BLaER1 (cell line): ENCODE measurements at regions not wholly inside any gene's neighbourhood (a gene's known extent, or its start where the extent isn't known, plus 50 kb on each side); places are given as distances from the start of the nearest gene placed in this dataset.
"Not testable (repeated sequence)": the region's sequence is repeated elsewhere in the genome, so short reads cannot be mapped to it uniquely, and the experiment has no call there.

Source experiments
- H3K27ac ChIP-seq: shearing (Covaris generic); formaldehyde crosslinking; 2 replicates; pipeline ENCODE4 v1.8.1; 2022
- H3K27me3 ChIP-seq: shearing (Covaris generic); formaldehyde crosslinking; 2 replicates; pipeline ENCODE4 v1.8.1; 2022
- H3K36me3 ChIP-seq: shearing (Covaris generic); formaldehyde crosslinking; 2 replicates; pipeline ENCODE4 v1.8.1; 2022
- H3K4me1 ChIP-seq: shearing (Covaris generic); formaldehyde crosslinking; 2 replicates; pipeline ENCODE4 v1.8.1; 2022
- H3K4me2 ChIP-seq: shearing (Covaris generic); formaldehyde crosslinking; 2 replicates; pipeline ENCODE4 v1.8.1; 2022
- H3K4me3 ChIP-seq: shearing (Covaris generic); formaldehyde crosslinking; 2 replicates; pipeline ENCODE4 v1.8.1; 2022
- H3K9ac ChIP-seq: shearing (Covaris generic); formaldehyde crosslinking; 2 replicates; pipeline ENCODE4 v1.8.1; 2022
- H3K9me3 ChIP-seq: shearing (Covaris generic); formaldehyde crosslinking; 2 replicates; pipeline ENCODE4 v1.8.1; 2022
- H4K20me1 ChIP-seq: shearing (Covaris generic); formaldehyde crosslinking; 2 replicates; pipeline ENCODE4 v1.8.1; 2022
- Cebpa-rat ChIP-seq: shearing (Covaris generic); IDR thresholded peaks from 2 replicates; pipeline ENCODE4 v1.8.1; 2022

DNA sequence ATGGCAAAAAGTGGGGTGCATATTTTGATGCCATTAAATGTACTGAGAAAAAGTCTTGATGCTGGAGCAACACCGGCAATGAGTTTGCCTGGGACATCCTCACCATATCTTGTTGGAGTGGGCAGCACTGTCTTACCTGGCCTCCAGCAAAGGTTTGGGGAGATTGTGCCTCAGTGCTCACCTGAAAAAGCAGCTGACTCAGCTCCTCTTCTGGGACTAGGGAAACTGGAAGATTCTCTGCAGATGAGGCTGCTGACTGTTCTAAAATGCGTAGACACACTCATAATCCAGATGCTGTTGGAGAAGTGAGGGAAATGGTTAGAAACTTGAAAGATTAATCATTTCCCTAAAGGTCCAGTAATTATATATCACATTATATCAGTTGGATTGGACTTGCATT, 593.7 kb upstream of the HS3ST1 start:
- H4K20me1 ChIP-seq = no peaks in the 10 kb centered on the region
- no peaks in the 10 kb centered on the region for H3K4me1 ChIP-seq
- no peak overlapping the region for H3K4me2 ChIP-seq
- TF ChIP-seq Cebpa-rat = no peak
- H3K9ac ChIP-seq = no peak overlapping the region
- no peaks in the 10 kb centered on the region for H3K36me3 ChIP-seq
- no peaks in the 10 kb centered on the region for H3K27me3 ChIP-seq
- no peak overlapping the region for H3K4me3 ChIP-seq
- H3K27ac ChIP-seq = no peak overlapping the region
- peaks cover 7% of the 10 kb centered on the region for H3K9me3 ChIP-seq

DNA sequence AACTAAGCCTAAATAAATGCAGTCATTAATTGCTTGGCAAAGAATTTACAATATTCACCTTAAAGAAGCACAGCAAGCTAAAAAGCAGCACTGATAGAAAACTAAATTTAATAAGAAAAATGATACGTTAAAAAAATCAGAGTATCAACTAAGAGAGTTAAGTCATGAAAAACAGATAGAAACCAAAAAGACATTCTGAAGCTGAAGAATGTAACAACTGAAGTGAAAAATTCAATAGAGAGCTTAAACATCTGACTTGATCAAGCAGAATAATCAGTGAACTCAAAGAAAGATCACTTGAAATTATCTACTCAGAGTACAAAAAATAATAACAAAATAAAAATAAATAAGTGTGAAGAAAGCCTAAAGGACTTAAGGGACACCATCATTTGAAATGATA, 588.0 kb upstream of the HS3ST1 start:
- no peak overlapping the region for H3K4me3 ChIP-seq
- H3K36me3 ChIP-seq = no peaks in the 10 kb centered on the region
- H3K9me3 ChIP-seq = peaks cover 23% of the 10 kb centered on the region
- H3K4me1 ChIP-seq = no peaks in the 10 kb centered on the region
- no peak for TF ChIP-seq Cebpa-rat
- no peak overlapping the region for H3K4me2 ChIP-seq
- H3K27me3 ChIP-seq = no peaks in the 10 kb centered on the region
- H4K20me1 ChIP-seq = no peaks in the 10 kb centered on the region
- H3K9ac ChIP-seq = no peak overlapping the region
- no peak overlapping the region for H3K27ac ChIP-seq

DNA sequence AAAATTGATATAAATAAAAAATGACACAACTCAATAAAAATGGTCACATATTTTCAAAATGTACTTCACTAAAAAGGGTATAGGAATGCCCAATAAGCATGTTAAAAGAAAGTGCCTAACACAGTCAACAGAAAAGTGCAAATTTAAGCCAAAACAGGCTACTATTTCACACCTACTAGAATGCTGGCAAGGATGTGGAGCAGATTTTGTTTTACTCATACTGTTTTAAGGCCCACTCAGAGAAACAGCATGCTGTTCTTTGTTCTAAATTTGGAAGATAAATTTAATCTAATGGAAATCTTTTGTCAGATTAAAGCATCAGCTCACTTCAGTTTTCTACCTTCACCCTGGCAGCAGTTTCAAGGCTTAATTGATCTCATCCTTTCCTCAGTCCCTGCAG, 576.8 kb upstream of the HS3ST1 start:
- Histone ChIP-seq H3K4me1 (no peaks in the 10 kb centered on the region), H3K4me3 (no peak overlapping the region), H3K27ac (no peak overlapping the region), H3K9me3 (no peaks in the 10 kb centered on the region), H3K36me3 (no peaks in the 10 kb centered on the region), H3K4me2 (no peak overlapping the region), H3K27me3 (no peaks in the 10 kb centered on the region), H4K20me1 (no peaks in the 10 kb centered on the region), H3K9ac (no peak overlapping the region)
- no peak for TF ChIP-seq Cebpa-rat

DNA sequence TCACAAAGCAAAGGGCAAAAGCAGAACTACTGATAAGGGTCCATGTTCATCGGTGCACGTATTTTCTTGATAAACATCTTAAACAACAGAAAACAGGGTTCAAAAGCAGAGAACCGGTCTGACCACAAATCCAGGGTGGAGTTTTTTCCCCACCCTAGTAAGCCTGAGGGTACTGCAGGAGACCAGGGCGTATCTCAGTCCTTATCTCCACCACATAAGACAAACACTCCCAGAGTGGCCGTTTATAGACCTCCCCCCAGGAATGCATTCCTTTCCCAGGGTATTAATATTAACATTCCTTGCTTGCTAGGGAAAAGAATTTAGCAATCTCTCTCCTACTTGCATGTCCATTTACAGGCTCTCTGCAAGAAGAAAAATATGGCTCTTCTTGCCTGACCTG, 567.9 kb upstream of the HS3ST1 start:
- H3K27ac ChIP-seq, H3K4me1 ChIP-seq, H3K27me3 ChIP-seq, H3K36me3 ChIP-seq, H4K20me1 ChIP-seq, H3K9ac ChIP-seq, H3K4me2 ChIP-seq, H3K4me3 ChIP-seq: not testable (repeated sequence)
- peaks cover 36% of the 10 kb centered on the region for H3K9me3 ChIP-seq

DNA sequence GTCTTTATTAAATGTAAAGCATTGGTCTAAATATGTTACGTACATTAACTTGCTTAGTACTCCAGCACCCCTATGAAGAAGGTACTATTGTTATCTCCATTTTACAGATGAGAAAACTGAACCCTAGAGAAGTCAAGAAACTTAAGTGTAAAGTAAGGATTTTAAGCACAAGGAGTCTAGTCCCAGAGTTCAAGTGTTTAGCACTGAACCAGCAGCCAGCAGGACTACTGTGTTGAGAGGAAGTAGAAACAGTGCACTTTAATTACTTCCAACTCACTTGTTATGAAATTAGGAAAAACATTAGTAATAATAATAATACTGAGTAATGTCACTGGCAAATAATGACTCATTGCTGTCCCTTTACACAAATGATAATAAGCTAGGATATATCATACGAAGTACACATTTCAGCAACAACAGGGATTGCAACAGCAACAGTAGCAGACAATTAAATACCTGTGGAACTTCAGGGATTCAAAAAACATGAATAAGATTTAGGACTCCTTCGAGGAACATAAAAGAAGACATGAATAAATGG, 548.1 kb upstream of the HS3ST1 start:
- no peak for TF ChIP-seq Cebpa-rat
- Histone ChIP-seq H3K4me3 (no peak overlapping the region), H3K9me3 (no peaks in the 10 kb centered on the region), H4K20me1 (no peaks in the 10 kb centered on the region), H3K4me1 (no peaks in the 10 kb centered on the region), H3K36me3 (no peaks in the 10 kb centered on the region), H3K9ac (no peak overlapping the region), H3K27me3 (no peaks in the 10 kb centered on the region), H3K4me2 (no peak overlapping the region), H3K27ac (no peak overlapping the region)

DNA sequence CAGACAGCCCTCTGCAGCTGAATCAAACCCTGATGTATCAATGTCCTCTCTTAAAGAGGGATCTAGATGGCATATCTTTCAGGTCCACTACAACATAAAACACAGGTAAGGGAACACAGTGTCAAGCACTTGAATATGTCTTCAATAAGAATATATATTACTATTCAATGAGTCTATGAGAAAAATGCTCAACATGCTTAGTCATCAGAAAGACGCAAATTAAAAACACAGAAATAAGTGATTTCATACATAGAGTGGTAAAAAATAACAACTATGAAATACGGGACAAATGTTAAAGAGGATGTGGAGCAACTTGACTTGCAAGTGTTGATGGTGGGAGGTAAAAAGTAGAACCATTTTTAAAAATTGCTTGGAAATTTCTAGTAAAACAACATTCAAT, 544.6 kb upstream of the HS3ST1 start:
- TF ChIP-seq Cebpa-rat = no peak

DNA sequence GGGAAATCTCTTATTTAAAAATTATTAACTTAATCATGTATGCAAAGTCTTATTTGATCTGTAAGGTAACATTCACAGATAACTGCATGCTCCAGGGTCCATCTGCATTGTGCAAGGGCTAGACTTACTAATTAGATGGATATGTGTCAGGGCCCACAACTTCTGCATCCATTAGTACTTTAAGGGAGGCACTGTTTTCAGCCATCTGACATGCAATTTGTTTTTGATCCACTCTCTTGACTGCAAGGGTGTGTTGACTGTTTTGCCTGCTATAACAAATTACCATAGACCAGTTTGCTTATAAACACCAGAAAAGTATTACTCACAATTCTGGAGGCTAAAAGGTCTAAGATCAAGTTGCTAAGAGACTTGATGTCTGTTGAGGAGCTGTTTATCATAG, 542.1 kb upstream of the HS3ST1 start:
- Histone ChIP-seq H3K4me3 (no peak overlapping the region), H3K36me3 (no peaks in the 10 kb centered on the region), H3K27ac (no peak overlapping the region), H3K9me3 (no peaks in the 10 kb centered on the region), H3K4me2 (no peak overlapping the region), H3K4me1 (no peaks in the 10 kb centered on the region), H3K27me3 (no peaks in the 10 kb centered on the region), H3K9ac (no peak overlapping the region), H4K20me1 (no peaks in the 10 kb centered on the region)
- TF ChIP-seq Cebpa-rat = no peak

More for the DNA sequence above, 544.6 kb upstream of the HS3ST1 start:
- no peaks in the 10 kb centered on the region for H3K4me1 ChIP-seq
- H3K36me3 ChIP-seq = no peaks in the 10 kb centered on the region
- no peak overlapping the region for H3K4me3 ChIP-seq
- H4K20me1 ChIP-seq = no peaks in the 10 kb centered on the region
- no peaks in the 10 kb centered on the region for H3K9me3 ChIP-seq
- H3K4me2 ChIP-seq = no peak overlapping the region
- H3K27ac ChIP-seq = no peak overlapping the region
- no peak overlapping the region for H3K9ac ChIP-seq
- H3K27me3 ChIP-seq = no peaks in the 10 kb centered on the region

DNA sequence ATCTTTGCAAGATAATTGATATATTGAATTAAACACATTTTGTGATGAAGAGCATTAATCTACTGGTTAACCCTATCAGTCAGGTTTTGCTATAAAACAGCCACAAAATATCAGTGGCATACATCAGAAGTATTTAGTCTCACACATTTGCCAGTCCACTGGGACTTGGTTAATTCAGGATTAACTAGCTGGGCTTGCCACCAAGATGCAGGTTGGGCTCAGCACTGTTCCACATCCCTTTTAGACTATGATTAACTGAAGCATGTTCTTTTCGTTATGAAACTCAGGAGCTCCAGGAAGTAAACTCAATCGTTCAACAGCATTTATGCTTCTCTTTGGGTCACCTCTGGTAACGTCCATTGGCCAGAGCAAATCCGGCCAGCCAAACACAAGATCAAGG, 538.1 kb upstream of the HS3ST1 start:
- Histone ChIP-seq H3K27ac (no peak overlapping the region), H3K4me2 (no peak overlapping the region), H3K4me1 (no peaks in the 10 kb centered on the region), H3K9me3 (no peaks in the 10 kb centered on the region), H3K4me3 (no peak overlapping the region), H3K9ac (no peak overlapping the region), H4K20me1 (no peaks in the 10 kb centered on the region), H3K36me3 (no peaks in the 10 kb centered on the region), H3K27me3 (no peaks in the 10 kb centered on the region)
- no peak for TF ChIP-seq Cebpa-rat

DNA sequence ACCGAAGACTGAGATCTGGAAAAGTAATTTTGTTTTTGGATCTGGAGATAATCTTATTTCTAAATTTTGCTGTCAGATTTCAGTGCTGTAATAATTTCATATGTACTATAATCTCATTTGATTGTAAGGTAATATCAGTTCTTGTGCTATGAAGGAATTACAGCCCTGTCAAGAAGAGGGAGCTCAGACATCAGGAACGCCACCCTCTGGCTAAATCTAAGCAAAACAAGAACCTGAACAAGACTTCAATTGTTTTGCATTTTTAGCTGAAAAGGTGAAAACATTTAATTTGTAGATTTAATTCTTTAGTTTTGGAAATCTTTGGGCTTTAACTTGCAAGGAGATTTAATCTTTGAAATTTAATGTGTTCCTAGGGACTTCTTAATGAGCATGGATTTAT, 525.4 kb upstream of the HS3ST1 start:
- Histone ChIP-seq H3K36me3 (no peaks in the 10 kb centered on the region), H3K4me2 (no peak overlapping the region), H4K20me1 (no peaks in the 10 kb centered on the region), H3K9me3 (no peaks in the 10 kb centered on the region), H3K4me3 (no peak overlapping the region), H3K9ac (no peak overlapping the region), H3K27ac (no peak overlapping the region), H3K4me1 (no peaks in the 10 kb centered on the region), H3K27me3 (no peaks in the 10 kb centered on the region)
- no peak for TF ChIP-seq Cebpa-rat

DNA sequence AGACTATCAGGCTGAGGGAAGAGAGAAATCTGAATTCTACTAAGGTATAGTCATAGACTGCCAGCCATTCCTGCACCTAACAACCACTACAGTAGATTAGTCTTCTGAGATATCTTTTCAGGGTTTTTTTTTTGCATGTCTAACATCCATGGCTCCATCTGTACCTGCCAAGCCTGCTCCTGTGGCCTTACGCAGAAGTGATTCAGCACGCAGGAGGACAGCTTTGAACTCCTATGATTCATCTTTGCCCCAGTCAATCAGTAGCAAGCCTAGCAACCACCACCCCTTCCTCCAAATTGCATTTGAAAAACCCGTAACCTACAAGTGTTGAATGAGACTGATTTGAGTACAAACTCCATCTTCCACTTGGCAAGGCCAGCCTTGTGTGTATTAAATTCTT, 520.7 kb upstream of the HS3ST1 start:
- Histone ChIP-seq H3K27ac (no peak overlapping the region), H3K4me1 (no peaks in the 10 kb centered on the region), H3K9me3 (no peaks in the 10 kb centered on the region), H3K27me3 (no peaks in the 10 kb centered on the region), H3K4me3 (no peak overlapping the region), H3K4me2 (no peak overlapping the region), H3K36me3 (no peaks in the 10 kb centered on the region), H4K20me1 (no peaks in the 10 kb centered on the region), H3K9ac (no peak overlapping the region)
- TF ChIP-seq Cebpa-rat = no peak

DNA sequence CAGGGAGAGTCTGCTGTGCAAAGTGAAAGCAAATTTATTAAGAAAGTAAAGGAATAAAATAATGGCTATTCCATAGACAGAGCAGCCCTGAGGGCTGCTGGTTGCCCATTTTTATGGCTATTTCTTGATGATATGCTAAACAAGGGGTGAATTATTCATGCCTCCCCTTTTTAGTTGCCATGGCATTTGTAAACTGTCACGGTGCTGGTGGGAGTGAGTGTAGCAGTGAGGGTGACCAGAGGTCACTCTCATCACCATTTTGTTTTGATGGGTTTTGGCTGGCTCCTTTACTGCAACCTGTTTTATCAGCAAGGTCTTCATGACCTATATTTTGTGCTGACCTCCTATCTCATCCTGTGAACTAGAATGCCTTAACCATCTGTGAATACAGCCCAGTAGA, 518.9 kb upstream of the HS3ST1 start:
- H3K9ac ChIP-seq, H3K27ac ChIP-seq, H3K36me3 ChIP-seq, H3K4me3 ChIP-seq, H3K4me2 ChIP-seq, H3K27me3 ChIP-seq, H4K20me1 ChIP-seq, H3K4me1 ChIP-seq, H3K9me3 ChIP-seq: not testable (repeated sequence)
